ENCODE measurements at regions not wholly inside any gene's neighbourhood (a gene's known extent, or its start where the extent isn't known, plus 50 kb on each side); places are given as distances from the start of the nearest gene placed in this dataset.

DNA sequence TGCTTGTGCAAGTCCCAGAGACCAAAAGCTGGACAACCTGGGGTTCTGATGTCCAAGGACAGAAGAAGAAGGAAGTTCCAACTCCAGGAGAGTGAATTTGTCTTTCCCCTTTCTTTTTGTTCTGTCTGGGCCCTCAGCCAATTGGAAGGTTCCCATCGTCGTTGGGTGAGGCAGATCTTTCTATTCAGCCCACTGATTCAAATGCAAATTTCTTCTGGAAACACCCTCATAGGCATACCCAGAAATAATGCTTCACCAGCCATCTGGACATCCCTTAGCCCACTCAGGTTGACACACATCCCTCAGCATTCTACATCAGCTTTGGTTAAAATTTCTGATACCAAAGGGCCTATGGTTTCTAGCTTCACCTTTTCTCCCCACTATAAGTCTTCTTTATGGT is 156.5 kb downstream of the SP3 start:
- no peak for TF ChIP-seq EZH2 (optimal IDR thresholded peaks at IDR 0.05; ENCODE audit: low read depth, low read length)
- TF ChIP-seq, protein P1, sequence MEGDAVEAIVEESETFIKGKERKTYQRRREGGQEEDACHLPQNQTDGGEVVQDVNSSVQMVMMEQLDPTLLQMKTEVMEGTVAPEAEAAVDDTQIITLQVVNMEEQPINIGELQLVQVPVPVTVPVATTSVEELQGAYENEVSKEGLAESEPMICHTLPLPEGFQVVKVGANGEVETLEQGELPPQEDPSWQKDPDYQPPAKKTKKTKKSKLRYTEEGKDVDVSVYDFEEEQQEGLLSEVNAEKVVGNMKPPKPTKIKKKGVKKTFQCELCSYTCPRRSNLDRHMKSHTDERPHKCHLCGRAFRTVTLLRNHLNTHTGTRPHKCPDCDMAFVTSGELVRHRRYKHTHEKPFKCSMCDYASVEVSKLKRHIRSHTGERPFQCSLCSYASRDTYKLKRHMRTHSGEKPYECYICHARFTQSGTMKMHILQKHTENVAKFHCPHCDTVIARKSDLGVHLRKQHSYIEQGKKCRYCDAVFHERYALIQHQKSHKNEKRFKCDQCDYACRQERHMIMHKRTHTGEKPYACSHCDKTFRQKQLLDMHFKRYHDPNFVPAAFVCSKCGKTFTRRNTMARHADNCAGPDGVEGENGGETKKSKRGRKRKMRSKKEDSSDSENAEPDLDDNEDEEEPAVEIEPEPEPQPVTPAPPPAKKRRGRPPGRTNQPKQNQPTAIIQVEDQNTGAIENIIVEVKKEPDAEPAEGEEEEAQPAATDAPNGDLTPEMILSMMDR (IDR thresholded peaks at IDR 0.05; ENCODE audit: low read length) = no peak
